GM18867 (cell line): ENCODE measurements at regions not wholly inside any gene's neighbourhood (a gene's known extent, or its start where the extent isn't known, plus 50 kb on each side); places are given as distances from the start of the nearest gene placed in this dataset.

Source experiments
- ATAC-seq: cut with Tn5 transposase; IDR thresholded peaks from one replicate; pipeline ENCODE4 v1.9.1; 2021; ENCODE audit warnings: mild to moderate bottlenecking, moderate library complexity; ENCODE audit not compliant: unreplicated experiment

DNA sequence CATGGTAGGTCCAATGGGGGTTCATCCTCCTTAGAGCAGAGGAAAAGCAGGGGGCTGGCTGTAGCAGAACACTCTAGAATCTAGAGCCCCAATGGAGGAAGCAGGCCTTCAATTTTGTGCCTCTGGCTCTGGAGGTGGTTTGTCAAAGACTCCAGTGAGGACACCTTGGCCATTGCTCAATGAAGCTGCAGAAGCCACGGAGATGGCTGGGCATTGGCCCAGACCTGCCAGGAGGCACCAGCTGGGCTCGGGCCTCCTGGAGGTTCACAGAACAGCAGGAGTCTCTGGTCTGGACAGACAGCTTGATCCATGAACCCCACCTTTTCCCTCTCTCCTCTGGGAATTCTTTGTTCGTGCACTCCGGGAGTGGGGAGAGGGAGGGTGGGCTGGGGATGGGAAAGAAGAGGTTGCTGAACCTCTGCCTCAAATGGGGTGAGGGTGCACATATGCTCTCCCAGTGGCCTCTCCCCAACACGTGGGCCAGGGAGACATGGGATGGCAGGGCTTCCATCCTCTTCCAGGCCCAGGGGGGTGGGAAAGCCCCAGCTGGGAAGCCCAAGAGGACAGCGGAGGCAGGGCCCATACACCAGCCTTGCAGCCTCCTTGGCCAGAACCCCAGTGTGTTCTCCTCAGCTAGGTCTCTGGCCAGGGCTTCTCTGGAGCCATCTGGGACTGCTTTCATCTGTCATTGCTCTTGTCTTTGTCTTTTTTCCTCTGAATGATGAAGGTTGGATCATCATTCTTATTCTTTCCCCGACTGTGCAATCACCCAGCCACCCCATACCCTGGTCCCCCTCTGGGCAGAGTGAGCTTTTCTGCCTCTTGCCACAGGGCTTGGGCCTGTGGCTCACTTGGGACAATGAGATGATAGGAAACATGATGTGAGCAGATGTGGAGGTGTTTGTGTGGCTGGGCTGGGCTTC is 1019.4 kb downstream of the BRD1 start:
- ATAC-seq, result no peak

DNA sequence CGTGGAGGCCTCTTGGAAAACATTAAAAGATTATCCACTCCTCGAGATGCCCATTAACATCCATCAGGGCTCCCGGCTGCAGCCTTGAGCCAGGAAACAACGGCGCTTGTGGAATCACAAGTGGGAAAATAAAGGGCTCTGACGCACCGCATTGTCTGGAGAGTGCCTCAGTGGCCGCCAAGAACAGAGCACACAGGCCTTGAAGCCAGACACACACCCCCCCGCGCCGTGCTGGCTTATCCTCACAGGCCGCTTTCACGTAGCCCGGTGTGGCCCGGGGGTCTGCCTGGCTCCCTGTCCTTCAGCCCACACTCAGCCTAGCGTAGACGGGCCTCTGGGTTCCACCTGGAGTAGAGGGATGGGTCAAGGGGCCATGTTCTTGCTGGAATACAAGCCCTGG is 1020.5 kb downstream of the BRD1 start:
- ATAC-seq, result no peak

DNA sequence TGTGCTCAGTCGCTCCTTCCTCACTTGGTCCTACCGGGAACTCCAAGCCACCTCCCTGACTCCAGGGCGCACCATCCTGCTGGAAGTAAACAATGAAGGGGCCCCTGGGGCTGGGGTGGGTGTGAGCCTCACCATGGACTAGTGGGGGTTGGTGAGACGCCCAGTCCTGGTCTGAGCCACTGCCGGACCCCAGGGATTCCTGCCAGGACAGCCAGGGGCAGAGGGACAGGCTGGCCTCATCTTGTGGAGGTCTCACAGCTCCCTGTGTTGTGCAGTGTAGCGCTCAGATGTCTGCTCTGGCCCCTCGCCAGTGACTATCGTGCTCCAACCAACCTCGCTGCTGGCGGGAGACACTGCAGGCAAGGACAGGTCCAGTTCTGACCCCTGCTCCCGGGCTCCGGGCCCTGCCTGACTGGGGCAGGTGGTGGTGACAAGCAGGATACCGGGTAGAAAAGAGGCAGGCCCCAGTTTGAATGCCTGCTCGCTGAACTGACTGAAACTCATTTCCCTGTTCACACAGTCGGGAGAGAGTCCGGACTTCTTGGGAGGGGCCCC is 1021.4 kb downstream of the BRD1 start:
- ATAC-seq, result no peak

- no peak for ATAC-seq
Observed at GRCh38 chr22:48805516-48805915, 1022.2 kb downstream of the BRD1 start.

- ATAC-seq, result no peak
Observed at GRCh38 chr22:48804811-48805301, 1022.8 kb downstream of the BRD1 start.

- no peak for ATAC-seq
Observed at GRCh38 chr22:48803948-48804810, 1023.5 kb downstream of the BRD1 start.

- ATAC-seq, result no peak
Observed at GRCh38 chr22:48803171-48803947, 1024.3 kb downstream of the BRD1 start.

DNA sequence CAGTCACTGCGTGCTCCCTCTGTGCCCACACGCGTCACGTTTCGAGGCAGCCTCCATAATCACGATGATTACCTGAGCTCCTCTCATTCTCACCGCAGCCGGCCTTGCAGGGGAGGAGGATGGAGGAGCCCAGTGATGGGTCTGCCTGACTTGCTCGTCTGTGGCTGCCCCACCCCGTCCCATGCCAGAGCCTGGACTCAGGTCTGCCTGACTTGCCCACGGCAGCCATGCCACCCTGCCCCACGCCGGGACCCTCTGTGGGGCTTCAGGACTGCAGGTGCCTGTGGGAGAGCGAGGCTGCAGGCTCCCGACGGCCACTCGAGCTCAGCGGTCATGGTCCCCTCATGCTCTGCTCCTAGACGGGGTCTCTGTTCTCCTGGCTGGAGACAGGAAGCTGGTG is 1025.1 kb downstream of the BRD1 start:
- ATAC-seq, result no peak

DNA sequence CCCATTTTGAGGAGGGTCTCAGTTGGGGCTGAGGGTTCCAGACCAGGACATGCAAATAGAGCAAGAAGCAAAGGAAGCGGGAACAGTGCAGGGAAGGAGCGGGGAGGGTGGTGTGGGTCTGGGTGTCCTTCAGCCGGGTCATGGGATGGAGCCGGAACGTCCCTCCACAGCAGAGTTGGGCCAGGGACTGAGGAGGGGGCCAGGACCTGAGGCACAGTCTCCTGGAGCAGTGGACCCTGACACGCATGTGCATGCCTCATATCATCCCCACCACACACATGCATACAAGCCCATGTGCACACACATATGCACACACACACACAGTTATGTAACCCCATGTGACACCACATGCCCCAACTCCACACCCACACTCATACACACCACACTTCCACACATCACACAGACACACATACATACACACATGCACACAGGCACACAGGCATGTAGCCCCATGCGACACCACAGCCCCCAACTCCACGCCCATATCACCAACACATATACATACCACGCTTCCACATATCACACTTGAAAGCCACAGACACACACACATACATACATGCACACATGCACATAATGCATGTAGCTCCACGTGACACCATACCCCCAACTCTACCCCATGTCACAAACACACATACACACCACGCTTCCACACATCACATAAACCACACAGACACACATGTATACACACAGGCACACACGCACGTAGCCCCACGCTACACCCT is 1026.6 kb downstream of the BRD1 start:
- no peak for ATAC-seq

DNA sequence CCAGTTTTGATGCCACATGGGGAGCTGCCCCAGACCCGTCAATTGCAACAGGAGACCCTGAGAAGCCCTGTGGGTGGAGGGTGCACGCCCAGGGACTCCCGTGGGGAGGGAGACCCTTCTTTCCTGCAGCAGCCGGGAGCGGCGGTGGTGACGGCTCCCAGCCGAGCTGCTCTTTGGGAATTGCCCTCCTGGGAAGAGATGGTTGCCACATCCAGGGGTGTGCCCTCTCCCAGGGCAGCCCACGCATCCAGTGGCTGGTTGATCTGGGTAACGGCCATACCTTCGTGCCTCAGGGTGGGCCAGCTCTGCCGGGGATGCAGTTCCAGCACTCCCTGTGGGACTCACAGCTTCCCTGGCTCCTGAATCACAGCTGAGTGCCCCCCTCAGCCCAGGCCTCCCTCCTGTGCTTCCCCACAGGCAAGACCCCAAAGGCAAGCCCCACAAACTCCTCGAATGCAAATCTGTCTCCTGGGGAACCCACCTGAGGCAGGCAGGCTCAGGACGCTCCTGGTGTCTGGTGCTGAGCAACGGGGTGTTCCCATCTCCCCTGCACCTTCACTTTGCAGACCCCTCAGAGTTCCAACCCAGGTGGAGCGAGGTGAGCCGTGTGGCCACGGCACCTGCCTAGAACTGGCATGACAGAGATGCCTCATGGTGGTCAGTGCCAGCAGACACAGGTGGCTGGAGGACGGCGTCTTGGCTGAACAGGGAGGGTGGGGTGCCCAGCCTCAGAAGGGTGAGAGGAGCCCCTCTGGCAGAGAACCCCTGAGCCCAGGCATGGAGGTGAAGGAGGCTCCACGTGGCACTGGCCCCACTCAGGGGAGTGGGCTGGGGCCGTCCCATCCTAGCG is 1027.4 kb downstream of the BRD1 start:
- no peak for ATAC-seq

DNA sequence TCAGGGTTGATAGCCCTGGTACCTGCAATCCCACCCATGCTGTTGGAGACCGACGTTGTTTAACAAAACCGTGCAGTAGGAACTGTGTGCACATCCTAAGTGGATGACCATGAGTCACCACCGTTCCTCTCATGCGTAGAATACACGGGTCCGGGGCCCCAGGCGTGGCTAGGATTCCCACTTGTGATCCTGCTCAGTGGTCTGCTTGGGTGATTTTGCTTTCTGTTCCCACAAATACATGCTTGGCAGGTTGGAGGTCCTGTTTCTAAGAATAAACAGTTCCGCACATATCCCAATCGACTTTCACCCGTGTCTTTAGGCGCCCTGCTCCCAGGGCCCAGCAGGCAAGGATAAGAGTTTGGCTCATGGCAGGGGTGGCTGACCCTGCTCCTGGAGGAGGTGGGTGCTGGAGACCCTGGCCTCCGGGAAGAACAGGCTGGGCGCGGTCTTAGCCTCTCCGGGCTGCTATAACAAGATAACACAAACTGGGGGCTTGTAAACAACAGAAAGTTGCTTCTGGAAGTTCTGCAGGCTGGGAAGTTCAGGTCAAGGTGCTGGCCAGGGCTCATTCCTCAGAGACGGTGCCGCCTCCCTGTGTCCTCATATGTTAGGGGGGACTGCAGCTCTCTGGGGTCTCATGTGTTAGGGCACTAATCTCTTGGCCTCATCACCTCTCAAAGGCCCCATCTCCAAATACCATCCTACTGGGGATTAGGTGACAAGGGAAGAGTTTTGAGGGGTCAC is 1028.3 kb downstream of the BRD1 start:
- ATAC-seq, result no peak

DNA sequence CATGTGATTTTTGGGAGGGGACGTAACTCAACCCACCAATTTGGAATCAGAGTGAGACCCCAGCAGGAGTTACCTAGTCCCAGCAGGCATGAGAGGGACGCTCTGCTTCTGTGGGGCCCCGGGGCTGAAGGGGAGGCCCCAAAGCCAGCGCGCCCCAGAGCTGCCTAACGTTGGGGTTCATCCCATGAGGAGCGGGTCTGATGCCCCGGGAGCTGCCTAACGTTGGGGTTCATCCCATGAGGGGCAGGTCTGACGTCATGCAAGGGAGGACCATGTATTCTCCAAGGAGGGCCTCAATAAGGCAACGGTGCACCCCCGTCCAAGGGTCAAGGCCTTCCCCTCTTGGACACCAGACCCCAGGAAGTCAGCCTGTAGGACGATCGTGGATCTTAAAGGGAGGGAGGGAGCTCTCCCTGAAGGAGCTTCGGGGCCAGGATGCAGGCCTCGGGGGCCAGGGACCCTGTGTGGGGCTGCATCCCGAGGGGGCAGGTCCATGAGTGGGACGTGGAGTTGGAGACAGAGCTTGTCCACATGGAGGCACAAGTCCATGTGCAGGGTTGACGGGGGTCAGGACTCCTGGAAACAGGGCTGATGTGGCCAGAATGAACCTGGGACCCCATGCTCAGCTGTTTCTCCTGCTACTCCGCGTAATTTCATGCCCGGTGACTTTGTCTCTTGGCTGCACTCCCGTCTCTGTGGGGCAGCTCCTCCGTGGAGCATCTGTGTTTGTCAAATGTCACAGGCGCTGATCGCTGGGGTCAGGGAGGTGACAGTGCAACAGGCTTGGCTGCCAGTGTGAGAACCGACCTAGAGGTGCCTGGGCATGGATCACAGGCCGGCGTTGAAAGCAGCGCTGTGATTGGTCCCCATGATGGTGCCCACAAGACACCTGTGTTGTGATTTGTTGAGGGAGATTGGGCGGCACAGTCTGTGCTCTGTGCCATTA is 1029.1 kb downstream of the BRD1 start:
- no peak for ATAC-seq

DNA sequence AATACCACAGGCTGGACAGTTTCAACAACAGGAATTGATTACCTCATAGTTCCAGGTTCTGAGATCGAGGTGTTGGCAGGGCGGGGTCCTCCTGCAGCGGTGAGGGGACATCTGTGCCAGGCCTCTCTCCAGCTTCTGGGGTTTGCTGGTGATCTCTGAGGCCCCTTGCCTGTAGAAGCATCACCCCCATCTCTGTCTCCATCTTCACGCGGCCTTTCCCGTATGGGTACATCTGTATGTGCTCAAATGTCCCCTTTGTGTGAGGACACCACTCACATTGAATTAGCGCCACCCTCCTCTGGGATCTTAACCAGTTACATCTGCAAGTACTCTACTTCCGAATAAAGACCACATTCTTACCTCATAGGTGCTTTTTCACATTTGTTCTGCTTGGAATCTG is 1029.9 kb downstream of the BRD1 start:
- ATAC-seq, result no peak

- ATAC-seq, result no peak
Observed at GRCh38 chr22:48796310-48797015, 1031.2 kb downstream of the BRD1 start.

DNA sequence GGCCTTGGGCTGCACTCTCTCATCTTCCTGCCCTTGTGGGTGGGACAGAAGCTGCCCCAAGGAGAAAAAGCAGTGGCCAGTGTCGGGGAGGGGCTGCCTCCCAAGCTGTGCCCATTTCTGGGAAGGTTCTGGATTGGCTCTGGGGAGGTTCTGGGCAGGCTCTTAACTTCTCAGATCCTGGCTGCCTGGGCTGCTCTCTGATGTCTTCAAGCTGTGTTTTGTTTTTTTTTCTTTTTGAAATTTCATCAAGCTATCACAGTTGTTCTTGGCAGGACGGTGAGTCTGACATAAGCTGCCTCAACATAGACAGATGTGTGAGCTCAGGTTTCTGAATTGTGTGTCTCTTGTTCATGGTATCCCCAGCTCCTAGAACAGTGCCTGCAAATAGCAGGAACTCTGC is 1032.0 kb downstream of the BRD1 start:
- no peak for ATAC-seq

DNA sequence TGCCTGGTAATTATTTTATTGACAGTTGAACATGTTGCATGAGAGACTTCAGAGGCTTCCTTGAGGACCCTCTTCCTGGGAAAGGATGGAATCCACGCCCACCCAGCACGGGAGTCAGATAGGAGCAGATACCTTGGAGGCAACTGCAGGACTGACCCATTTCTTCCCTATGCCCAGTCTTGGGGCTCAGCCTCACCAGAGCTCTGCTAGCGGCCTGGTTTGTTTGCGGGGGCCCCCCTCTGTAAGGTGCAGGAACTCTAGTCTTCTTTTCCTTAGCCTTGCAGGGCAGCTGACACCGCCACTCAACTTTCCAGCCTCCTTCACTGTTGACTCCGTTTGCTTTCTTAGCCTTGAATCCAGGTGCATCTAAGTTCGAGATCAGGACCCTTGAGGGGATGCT is 1032.8 kb downstream of the BRD1 start:
- ATAC-seq, result no peak

- no peak for ATAC-seq
Observed at GRCh38 chr22:48793949-48794348, 1033.7 kb downstream of the BRD1 start.
